ENCODE measurements at regions not wholly inside any gene's neighbourhood (a gene's known extent, or its start where the extent isn't known, plus 50 kb on each side); places are given as distances from the start of the nearest gene placed in this dataset.

- intact Hi-C loops (cut with DNase I; ENCODE audit: low total_unique reads) (no loop called here), in situ Hi-C loops (cut with MboI; ENCODE audit: low pct_ligation_motif_present in 1 of 4, low pct_unique_long_range_greater_than_20kb in 1 of 4, low sequenced_read_pairs in 3 of 4) (no loop called here)
- 74% methylated on average over 2 of the region's 2 CpGs; no CpG with 5 or more reads in 1 of the 2 donors for WGBS, 2 donors (ENCODE audit: low coverage in 1 of 2)
- Histone ChIP-seq H3K27me3 (no peaks in the 10 kb centered on the region), H3K36me3 (no peaks in the 10 kb centered on the region), H3K4me1 (peaks cover 0 to 10% (median 0%) of the 10 kb centered on the region in 4 donors), H3K4me3 (no peak overlapping the region), H3K27ac (no peak overlapping the region), H3K9me3 (no peaks in the 10 kb centered on the region)
- DNase-seq, result no peak
- TF ChIP-seq POLR2AphosphoS5 (IDR thresholded peaks at IDR 0.05), result no peak
- no peak for TF ChIP-seq POLR2A (IDR thresholded peaks at IDR 0.05)
- no peak for TF ChIP-seq EP300 (IDR thresholded peaks at IDR 0.05; ENCODE audit: low read depth)
- TF ChIP-seq CTCF (IDR thresholded peaks at IDR 0.05), result no peak
Measured at GRCh38 chr9:96128880-96129279, 173.1 kb downstream of the HSD17B3 start.

- WGBS, 2 donors (ENCODE audit: low coverage in 1 of 2), result 61 to 66% methylated on average over 5 to 21 of the region's 21 CpGs
- peak overlapping the region in 2 of 4 donors; percentile 28 to 57 for H3K27ac ChIP-seq
Measured at GRCh38 chr9:96126321-96126881, 175.6 kb downstream of the HSD17B3 start.

DNA sequence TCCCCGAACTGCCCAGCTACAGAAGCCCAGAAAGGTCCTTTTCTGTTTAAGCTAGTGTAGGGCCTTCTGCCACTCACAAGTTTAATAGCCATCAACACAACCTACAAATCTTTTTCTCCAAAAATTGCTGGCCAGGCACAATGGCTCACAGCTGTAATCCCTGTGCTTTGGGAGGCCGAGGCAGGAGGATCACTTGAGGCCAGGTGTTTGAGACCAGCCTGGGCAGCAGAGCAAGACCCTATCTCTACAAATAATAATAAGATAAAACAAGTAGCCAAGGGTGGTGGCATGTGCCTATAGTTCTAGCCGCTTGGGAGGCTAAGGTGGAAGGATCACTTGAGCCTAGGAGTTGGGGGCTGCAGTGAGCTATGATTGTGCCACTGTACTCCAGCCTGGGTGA is 176.4 kb downstream of the HSD17B3 start:
- no peak overlapping the region for H3K4me3 ChIP-seq
- TF ChIP-seq POLR2AphosphoS5 (IDR thresholded peaks at IDR 0.05) (no peak), POLR2A (IDR thresholded peaks at IDR 0.05) (no peak), CTCF (IDR thresholded peaks at IDR 0.05) (no peak), EP300 (IDR thresholded peaks at IDR 0.05; ENCODE audit: low read depth) (no peak)
- no peaks in the 10 kb centered on the region for H3K9me3 ChIP-seq
- in situ Hi-C loops (cut with MboI; ENCODE audit: low pct_ligation_motif_present in 1 of 4, low pct_unique_long_range_greater_than_20kb in 1 of 4, low sequenced_read_pairs in 3 of 4) (no loop called here), intact Hi-C loops (cut with DNase I; ENCODE audit: low total_unique reads) (no loop called here)
- H3K4me1 ChIP-seq, result peaks cover 0 to 10% (median 3%) of the 10 kb centered on the region in 4 donors
- H3K27ac ChIP-seq, result peak overlapping the region in 3 of 4 donors; percentile 0 to 57 (median 2)
- no peaks in the 10 kb centered on the region for H3K36me3 ChIP-seq
- H3K27me3 ChIP-seq, result no peaks in the 10 kb centered on the region
- no peak for DNase-seq
- WGBS, 2 donors (ENCODE audit: low coverage in 1 of 2), result 62% methylated on average over 3 of the region's 3 CpGs; no CpG with 5 or more reads in 1 of the 2 donors

More at GRCh38 chr9:96126321-96126881, 175.6 kb downstream of the HSD17B3 start:
- in situ Hi-C loops (cut with MboI; ENCODE audit: low pct_ligation_motif_present in 1 of 4, low pct_unique_long_range_greater_than_20kb in 1 of 4, low sequenced_read_pairs in 3 of 4) (no loop called here), intact Hi-C loops (cut with DNase I; ENCODE audit: low total_unique reads) (no loop called here)
- no peaks in the 10 kb centered on the region for H3K9me3 ChIP-seq
- no peak overlapping the region for H3K4me3 ChIP-seq
- H3K27me3 ChIP-seq, result no peaks in the 10 kb centered on the region
- H3K36me3 ChIP-seq, result no peaks in the 10 kb centered on the region
- no peak for TF ChIP-seq POLR2AphosphoS5 (IDR thresholded peaks at IDR 0.05)
- no peak for TF ChIP-seq CTCF (IDR thresholded peaks at IDR 0.05)
- no peak for TF ChIP-seq EP300 (IDR thresholded peaks at IDR 0.05; ENCODE audit: low read depth)
- TF ChIP-seq POLR2A (IDR thresholded peaks at IDR 0.05), result no peak
- H3K4me1 ChIP-seq, result peaks cover 0 to 10% (median 3%) of the 10 kb centered on the region in 4 donors
- no peak for DNase-seq

- Histone ChIP-seq H3K4me3 (no peak overlapping the region), H3K9me3 (no peaks in the 10 kb centered on the region), H3K36me3 (no peaks in the 10 kb centered on the region), H3K27me3 (no peaks in the 10 kb centered on the region), H3K27ac (no peak overlapping the region), H3K4me1 (peaks cover 0 to 10% (median 3%) of the 10 kb centered on the region in 4 donors)
- DNase-seq, result no peak
- 27 to 77% methylated on average over 1 to 3 of the region's 3 CpGs for WGBS, 2 donors (ENCODE audit: low coverage in 1 of 2)
- in situ Hi-C loops (cut with MboI; ENCODE audit: low pct_ligation_motif_present in 1 of 4, low pct_unique_long_range_greater_than_20kb in 1 of 4, low sequenced_read_pairs in 3 of 4), result no loop called here
- TF ChIP-seq POLR2A (IDR thresholded peaks at IDR 0.05) (no peak), EP300 (IDR thresholded peaks at IDR 0.05; ENCODE audit: low read depth) (no peak), CTCF (IDR thresholded peaks at IDR 0.05) (no peak), POLR2AphosphoS5 (IDR thresholded peaks at IDR 0.05) (no peak)
- intact Hi-C loops (cut with DNase I; ENCODE audit: low total_unique reads), result no loop called here
Measured at GRCh38 chr9:96122751-96123150, 179.2 kb downstream of the HSD17B3 start.
